Dermis blood vessel endothelial cell (primary cell): ENCODE measurements at regions not wholly inside any gene's neighbourhood (a gene's known extent, or its start where the extent isn't known, plus 50 kb on each side); places are given as distances from the start of the nearest gene placed in this dataset.
A peak's percentile ranks its signal among the peaks of the same experiment; 100 is the strongest.

Source experiments
- DNase-seq: peaks from one replicate; pipeline ENCODE4 v3.0.0; 2010

DNA sequence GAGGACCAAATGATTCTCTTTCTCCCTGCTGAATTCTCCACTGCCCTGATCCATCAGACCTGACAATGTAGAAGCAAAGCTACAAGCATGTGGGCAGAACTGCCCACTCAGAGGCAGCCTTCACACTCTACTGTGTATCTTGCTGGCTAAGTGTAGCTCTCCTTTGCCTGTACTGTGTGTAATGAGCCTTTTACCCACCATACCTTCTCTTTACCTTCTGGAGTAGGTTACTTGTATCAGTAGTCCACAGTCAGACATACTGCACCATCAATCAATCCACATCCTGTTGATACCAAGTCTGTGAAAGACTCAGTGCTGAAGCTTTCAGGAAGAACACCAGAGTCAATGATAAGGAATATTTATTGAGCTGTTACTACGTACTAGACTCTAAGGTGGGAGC lies 440.7 kb upstream of the ARHGEF26 start:
- no peak for DNase-seq

DNA sequence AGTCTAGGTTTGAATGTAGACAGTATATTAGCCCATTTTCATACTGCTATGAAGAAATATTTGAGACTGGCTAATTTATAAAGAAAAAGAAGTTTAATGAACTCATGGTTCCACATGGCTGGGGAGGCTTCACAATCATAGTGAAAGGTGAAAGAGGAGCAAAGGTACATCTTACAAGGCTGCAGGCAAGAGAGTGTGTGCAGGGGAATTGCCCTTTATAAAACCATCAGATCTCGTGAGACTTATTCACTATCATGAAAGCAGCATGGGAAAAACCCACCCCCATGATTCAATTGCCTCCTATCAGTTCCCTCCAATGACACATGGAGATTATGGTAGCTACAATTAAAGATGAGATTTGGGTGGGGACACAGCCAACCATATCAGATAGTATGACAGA lies 440.1 kb upstream of the ARHGEF26 start:
- no peak for DNase-seq

DNA sequence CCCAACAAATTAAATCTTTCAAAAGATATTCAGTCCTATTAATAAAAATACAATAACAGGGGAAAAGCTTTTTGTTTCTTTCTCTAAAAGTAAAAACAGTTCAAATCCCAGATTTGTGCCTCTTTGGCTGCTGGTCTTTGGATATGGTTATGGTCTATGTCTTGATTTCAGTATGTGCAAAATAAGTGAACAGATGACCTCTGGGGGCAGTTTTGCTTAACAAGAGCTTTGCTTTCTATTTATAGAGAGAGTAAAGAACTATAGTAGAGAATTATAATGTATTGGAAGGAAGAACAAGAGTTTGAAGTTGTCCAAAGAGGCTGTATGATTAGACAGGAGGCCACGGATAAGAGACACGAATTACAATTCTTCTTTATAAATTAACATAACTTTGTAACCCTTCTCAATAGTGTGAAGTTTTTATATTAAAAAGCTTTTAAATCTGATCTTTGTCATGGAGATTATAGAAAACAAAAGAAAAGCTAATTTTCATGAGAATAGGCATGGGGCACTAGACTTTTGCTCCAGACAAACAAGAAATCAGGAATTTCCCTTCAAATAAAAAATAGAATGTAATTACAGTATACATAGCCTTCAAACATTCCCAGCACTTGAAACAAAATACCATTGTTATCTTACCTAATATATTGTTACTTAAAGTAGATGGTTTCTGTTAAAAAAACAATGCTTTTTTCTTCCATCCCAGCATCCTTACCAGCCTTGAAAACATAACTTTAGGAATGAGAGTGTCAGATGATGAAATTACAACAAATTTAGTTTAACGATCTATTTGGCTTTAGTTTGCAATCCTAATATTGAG lies 432.7 kb upstream of the ARHGEF26 start:
- DNase-seq, result peak; percentile 5

DNA sequence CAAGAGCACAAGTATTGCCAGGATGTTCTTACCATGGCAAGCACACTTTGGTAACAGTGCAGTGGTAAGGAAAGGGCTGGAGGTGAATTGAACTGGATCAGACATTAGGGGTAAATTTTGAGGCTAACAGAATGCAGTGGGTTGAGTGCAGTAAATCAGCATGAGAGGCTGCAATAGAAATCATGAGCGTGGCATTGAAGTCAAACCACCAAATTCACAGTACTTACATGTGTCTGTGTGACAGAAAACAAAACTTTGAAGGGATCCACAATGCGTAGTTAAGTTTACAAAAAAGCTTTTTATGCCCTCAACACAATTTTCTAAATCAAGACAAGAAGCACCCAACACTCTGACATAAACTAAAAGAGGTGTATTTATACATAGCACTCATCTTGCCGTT lies 428.0 kb upstream of the ARHGEF26 start:
- DNase-seq, result no peak

DNA sequence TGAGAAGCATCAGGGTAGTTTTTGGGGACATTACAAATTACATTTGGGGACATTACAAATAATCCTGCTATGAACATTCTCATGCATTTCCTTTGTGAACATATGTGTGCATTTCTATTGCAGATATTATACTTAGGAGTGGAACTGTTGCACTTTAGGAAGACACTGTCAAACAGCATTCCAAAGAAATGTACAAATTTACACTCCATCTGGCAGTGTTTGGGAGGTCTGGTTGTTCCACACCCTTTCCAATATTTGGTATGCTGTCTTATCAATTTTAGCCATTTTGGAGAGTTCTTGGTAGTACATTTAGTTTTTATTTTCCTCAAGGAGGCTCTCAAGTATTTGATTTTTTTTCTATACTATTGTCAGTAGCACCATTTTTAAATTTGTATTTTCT lies 419.1 kb upstream of the ARHGEF26 start:
- DNase-seq, result no peak

DNA sequence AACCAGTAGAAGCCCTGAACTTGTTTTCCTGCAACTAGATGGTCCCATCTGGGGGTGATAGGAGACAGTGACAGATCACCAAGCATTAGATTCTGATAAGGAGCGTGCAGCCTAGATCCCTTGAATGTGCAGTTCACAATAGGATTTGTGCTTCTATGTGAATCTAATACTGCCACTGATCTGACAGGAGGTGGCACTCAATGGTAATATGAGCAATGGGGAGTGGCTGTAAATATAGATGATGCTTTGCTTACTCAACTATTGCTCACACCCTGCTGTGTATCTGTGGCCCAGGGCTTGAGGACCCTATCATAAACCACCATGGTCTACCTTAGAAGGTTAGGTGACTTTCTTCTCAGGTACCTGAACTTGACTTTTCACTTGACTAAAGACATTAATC lies 417.1 kb upstream of the ARHGEF26 start:
- DNase-seq, result no peak

DNA sequence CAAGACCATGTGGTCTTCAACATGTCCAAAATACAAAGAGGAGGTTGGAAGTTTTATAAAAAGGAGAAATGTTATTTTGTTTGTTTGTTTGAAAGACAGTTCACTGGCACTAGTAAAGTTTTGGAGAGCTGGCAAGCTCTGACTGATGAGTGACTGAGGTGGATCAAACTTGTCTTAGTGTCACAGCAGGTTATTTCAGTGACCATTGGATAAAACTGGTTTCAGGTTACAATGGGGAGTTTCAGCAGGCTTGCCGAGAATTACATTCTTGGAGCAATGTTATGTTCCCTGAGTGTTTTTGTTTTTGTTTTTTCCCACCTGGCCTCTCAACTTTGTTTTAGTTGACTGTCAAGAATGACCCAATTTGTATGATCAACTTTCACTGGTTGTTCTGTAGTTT lies 414.5 kb upstream of the ARHGEF26 start:
- DNase-seq, result no peak

DNA sequence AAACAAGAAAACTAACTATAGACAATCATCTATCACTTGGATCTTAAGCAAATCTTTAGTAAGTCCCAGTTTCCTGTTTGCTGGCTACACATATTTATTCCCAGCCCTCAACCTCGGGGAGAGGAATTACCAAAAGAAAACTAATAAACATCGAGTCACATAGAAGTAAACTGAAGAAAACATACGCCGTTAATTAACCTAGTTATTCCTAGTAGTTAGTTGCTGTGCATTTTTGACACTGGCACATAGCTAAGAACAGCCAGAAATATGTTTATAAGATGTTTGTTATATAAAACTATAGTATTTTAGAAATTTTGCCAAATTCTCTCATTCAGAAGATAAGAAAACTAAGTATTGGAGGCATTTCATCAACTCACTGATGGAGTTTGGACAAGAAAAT lies 407.2 kb upstream of the ARHGEF26 start:
- DNase-seq, result no peak

DNA sequence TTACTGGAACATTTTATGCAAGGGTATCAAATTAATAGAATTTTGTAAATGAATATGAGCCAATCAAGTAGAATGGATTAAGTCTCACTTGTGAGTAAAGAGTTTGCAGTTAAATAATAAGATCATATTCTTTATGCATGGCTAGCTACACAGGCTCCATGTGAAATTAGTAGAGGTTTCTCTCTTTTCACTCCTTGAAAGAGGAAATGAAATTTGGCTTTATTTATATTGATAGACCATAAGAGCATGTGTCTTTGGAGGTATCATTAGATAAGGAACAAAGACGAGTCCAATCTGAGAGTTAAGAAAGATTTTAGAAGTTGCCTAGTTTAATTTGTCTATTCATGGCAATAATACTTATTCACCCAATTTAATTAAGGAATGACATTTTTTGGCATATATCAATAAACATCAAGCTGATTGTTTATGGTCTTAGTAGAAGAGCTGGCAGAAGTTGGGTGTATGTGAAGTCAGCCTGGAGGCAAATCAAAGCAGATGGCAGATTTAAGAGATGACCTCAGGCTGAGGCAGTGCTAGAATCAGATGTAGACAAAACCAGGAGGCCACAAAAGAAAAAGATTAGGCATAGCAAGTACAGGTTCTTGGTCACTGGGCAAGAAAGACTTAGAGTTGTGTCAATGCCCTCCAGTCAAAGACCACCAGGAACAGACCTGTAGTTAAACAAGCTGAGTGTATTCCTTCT lies 406.5 kb upstream of the ARHGEF26 start:
- no peak for DNase-seq

DNA sequence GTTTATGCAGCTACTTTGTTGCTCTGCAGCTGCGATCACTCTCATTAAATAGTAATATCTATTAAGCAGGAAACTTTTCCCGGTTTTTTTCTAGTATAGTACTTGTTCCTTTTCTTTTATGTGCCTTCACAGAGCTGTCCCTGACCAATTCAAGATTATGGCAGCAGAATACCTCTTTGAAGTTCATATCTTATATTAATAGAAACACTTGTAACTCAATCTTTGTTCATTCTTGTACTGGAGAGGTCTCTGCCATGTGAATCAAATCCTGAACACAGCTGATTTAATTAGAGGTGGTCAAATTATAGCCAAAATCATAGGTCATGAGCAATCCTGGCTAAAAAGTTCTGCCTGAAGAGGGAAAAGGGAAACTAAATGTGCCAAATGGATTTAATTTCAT lies 399.0 kb upstream of the ARHGEF26 start:
- no peak for DNase-seq

DNA sequence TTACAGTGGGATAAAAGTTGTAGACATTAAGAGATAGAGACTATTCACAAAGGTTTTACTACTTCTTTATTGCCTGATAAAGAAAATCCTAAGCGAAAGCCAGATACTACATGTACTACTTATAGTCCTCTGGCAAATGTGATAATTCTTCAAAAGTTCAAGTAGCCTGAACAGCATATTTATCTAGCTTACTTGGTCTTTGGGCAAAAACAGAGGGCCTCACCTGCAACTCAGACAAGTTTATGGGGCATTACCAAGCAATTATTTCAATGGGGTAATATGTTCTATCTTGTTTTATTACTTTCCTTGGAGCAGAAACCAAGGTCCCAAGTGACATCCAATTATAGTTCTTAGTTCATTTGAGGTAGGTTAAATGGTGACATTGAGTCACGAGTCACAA lies 390.1 kb upstream of the ARHGEF26 start:
- DNase-seq, result no peak

DNA sequence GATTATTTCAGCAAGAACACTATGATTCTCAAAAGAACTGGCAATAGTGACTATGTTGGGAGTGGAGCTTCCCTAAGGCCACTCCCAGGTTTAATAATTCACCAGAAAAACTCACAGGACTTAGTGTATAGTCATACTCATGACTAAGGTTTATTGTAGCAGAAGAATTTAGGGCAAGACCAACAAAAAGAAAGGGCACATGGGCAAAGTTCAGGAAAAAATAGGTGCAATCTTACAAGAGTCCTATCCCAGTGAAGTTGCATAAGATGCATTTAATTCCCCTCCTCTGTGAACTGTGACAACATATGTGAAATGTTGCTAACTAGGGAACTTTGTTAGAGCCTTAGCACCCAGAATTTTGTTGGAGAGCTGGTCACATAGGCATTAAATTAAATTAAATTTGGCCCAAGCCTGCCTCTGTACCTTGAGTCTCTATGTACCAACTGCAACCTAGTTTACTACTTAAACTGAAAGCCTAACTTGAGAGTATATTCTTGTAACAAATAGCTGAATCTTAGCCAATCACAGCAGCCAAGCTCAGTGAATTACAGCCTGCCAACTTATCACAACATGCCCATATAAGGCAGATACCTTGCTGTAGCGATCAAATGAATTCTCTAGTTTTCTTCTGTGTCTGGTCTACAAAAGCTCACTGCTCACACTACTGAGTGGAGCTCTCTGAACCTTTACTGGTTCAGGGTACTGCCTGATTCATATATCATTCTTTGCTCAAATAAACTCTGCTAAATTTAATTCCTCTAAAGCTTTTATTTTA lies 386.2 kb upstream of the ARHGEF26 start:
- DNase-seq, result no peak

DNA sequence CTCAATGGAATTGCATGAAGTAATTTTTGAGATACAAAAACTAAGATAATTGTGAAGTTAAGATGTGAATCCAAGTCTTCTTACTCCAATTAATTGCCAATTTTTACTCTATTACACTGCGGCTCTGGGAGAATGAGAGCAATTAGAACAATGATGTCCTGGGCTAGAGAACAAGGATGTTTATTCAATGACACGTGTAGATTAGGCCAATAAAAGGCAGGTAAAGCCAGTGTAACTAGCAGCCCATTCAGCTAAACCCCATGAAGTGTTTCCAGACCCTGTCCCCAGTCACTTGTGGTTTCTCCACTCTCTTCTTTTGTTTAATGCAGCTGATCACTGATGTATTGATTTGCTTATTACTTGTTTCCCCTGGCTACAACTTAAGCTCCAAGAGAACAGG lies 381.1 kb upstream of the ARHGEF26 start:
- DNase-seq, result no peak

DNA sequence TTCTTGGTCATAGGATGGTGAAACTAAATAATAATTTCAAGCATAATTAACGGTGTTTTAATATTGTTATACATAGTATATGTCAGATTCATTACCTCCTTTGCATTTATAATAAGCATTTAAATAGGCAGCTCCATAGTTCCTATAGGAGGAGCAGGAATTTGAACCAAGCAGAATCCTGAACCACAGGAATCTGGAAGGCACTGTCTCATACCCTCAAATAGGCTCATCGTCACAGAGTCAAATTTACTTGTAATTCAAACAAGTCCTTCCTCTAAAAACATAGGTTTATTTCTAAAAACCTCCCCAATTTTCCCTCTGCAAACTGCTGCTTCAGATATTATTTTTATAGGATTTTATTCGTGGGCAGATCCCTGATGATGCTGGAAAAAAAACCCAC lies 376.3 kb upstream of the ARHGEF26 start:
- no peak for DNase-seq

DNA sequence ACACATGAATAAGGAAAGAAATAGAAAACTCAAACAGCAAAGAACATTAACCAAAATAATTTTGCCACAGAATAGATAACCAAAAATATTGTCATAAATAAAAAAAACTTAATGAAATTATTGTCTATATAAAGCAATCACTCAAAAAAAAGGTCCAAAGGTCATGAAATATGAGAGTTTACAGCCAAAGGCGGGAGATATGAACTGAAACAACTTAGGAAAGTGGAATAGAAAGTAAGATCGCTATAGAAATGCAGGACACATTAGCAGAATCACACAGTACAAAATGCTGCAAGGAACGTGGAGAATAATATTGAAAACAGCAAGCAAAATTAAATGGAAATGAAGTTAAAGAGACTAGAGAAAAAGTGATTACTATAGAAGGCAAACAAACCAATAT lies 375.0 kb upstream of the ARHGEF26 start:
- no peak for DNase-seq

DNA sequence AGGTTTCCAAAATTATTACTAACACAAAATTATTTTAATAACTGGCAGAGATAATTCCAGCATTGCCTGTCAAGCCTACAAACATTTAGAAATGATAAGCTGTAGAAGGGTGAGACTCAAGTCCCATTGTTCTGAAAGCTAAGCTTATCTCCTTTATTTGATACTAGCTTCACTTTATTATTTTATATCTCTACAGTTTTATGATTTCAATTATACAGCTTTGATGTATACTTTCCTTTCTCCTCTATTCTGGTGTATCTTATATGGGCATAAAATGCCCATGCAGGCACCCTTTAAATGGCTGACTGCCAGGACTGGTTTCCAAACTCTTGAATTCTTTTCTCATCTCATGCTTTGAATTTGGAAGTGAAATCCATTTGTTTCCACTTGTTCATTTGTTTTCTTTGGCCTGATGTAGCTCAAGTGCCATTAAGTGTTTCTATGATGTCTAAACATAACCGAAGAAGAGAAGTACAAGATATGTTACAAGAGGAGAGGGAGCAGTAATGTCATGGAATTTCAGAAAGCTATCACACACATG lies 372.1 kb upstream of the ARHGEF26 start:
- no peak for DNase-seq

DNA sequence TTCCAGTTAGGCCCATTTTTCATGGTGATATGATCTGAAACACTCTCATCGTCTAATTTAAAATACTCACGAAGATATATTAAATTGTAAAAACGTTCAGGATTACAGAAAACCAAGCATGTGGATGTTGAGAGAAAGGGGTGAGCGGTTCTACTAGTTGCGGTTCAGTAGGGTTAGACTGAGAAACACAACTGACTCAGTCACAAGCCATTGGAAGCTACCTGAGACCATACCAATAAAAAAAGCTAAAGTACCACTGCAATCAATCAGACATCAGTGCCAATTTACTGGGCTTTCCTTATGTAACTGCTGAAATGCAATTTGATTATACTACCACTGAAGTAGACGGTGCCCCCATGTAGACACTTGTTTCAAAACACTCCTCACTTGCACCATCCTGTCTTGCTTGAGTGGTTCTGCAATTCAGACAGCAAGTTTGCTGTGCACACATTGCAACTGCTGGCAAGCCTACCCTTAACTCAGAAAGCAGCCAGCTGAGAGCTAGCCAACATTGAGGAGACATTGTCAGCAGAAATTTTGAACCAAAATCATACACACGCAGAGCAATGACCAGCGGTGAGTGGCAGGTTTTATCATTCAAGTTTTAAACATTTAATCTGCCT lies 368.7 kb upstream of the ARHGEF26 start:
- no peak for DNase-seq

DNA sequence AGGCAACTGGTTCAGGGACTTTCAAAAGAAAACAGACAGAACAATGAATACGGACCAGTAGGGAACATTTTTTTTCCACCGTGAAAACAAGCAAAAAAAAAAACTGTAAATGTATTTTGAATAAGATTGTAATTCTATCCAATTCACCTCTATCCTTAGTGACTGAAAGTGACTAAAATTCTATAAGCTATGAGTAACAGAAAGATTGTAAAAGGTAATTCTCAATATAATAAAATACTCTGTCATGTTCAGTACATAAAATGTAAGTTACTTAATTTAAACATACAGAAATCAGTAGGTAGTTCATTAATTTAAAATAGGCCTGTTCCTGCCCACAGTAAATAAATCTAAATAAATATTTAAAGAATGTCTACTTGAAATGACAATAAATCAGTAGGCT lies 368.2 kb upstream of the ARHGEF26 start:
- DNase-seq, result no peak

DNA sequence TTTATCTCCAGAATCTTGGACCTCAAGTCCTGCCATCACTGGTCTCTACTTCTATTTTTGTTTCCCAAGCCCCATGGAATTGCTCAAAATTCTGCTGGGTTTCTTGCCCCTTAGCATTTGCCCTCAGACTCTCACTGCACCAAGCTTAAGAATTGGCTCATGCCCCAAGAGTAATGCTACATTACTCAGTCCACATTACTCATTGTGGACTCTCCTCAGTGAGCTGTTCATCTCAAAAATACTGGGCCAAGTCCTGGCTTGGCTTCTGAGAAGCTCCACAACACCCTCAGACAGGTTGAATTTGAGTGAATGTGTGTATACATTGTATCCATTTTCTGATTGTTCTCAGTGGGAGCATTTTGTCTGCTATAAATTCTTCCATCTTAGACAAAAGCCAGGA lies 364.4 kb upstream of the ARHGEF26 start:
- DNase-seq, result no peak

DNA sequence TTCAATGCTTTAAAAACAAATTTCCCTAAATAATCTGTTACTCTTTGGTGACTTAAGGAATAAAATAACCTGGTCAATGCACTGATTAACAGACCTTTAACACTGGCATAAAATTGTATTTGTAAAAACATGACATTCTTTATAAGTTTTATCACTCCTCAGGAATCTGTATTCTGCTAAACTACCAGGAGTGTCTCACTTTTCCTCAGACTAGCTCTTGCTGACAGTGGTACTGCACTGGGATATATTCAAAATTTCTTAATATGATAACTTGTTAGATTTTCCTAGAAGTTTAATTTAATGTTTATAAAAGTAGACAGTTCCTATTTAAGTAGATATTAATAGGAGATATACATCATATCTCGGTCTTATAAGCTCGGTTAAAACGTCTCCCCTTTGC lies 363.4 kb upstream of the ARHGEF26 start:
- DNase-seq, result no peak

DNA sequence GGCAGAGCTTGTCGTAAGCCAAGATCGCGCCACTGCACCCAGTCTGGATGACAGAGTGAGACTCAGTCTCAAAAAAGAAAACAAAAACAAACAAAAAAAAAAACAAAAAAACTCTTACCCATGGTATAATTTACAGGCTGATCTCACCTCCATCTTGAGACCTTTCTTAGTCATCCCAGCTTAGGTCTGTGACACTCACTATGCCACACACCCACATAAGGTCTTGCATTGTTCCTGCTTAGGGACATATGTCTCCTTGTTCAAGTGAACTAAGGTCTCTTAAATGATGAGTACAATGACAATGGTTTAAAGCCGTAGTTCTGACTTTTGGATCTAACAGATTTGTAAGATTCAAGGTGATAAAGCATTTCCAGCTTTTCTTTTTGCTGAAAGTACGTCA lies 360.2 kb upstream of the ARHGEF26 start:
- no peak for DNase-seq

DNA sequence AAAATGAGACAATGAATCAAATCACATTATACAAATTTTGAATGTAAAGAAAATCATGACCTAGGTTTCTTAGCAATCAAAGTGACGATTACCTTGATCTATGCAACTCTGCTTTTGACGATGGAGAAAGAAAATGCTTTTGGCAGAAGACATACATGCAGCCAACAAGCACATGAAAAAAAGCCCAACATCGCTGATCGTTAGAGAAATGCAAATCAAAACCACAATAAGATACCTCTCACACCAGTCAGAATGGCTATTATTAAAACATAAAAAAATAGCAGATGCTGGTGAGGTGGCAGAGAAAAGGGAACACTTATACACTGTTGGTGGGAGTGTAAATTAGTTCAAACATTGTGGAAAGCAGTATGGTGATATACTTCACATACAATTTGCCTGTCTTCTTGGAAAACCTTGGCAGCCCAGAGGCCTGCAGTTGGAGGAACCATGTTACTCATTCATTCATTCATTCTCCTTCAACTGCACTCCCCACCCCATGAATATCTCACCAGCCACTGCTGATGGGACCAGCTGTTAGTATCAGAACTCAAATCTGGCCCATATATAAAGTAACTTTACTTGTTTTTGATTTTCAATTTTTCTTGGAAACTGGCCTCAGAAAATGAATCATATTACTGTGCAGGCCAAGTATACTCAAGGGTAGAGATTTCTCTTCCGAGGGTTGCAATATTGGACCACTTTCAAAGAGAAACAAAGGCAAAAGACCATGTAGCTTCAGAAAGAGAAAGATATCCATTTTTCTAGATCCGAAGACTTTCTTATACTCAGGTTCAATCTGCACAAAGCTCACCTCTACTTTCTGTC lies 358.6 kb upstream of the ARHGEF26 start:
- DNase-seq, result no peak
